Activated CD8-positive, alpha-beta T cell treated with anti-CD3 and anti-CD28 coated beads, Interleukin-2, amount 10 ng/mL, durations not matched to agents 7 days and 5 days (primary cell): ENCODE measurements at regions not wholly inside any gene's neighbourhood (a gene's known extent, or its start where the extent isn't known, plus 50 kb on each side); places are given as distances from the start of the nearest gene placed in this dataset.
"Not testable (repeated sequence)": the region's sequence is repeated elsewhere in the genome, so short reads cannot be mapped to it uniquely, and the experiment has no call there.

Experiments
- ATAC-seq: fragments of 150-1000 bp; cut with Tn5 transposase; one replicate; pipeline ENCODE4 v1.10.0; 2021; ENCODE audit warnings: moderate library complexity
- CTCF ChIA-PET: fragments of 350-600 bp; sonication (Branson Sonifier 250); formaldehyde crosslinking; loops from one replicate; lab custom pipeline; 2021; ENCODE audit warnings: antibody characterized with exemption; lab: Charles Lee
- POLR2A ChIA-PET: fragments of 350-600 bp; sonication (Branson Sonifier 250); formaldehyde crosslinking; loops from one replicate; lab custom pipeline; 2021; ENCODE audit warnings: antibody characterized with exemption; lab: Charles Lee
- DNase-seq: peaks from one replicate; pipeline ENCODE4 v3.0.0-alpha.2; 2020
- H3K27ac Mint-ChIP-seq: one replicate; pipeline ENCODE4 v1.8.0; 2021; ENCODE audit warnings: mild to moderate bottlenecking, mixed read lengths
- H3K27me3 Mint-ChIP-seq: one replicate; pipeline ENCODE4 v1.8.0; 2021; ENCODE audit warnings: low read depth, mixed read lengths
- H3K36me3 Mint-ChIP-seq: one replicate; pipeline ENCODE4 v1.8.0; 2021; ENCODE audit warnings: low read depth, mixed read lengths
- H3K4me1 Mint-ChIP-seq: one replicate; pipeline ENCODE4 v1.8.0; 2021; ENCODE audit warnings: low read depth, mixed read lengths
- H3K4me3 Mint-ChIP-seq: one replicate; pipeline ENCODE4 v1.8.0; 2021; ENCODE audit warnings: mild to moderate bottlenecking, mixed read lengths
- H3K9me3 Mint-ChIP-seq: one replicate; pipeline ENCODE4 v1.8.0; 2022; ENCODE audit warnings: mixed read lengths; ENCODE audit not compliant: insufficient read depth

GRCh38 chr6:71665931-71666330 lies 220.4 kb upstream of the RIMS1 start:
- H3K4me1 Mint-ChIP-seq: no peaks in the 10 kb centered on the region
- H3K36me3 Mint-ChIP-seq: no peaks in the 10 kb centered on the region
- DNase-seq: no peak
- no peaks in the 10 kb centered on the region for H3K27me3 Mint-ChIP-seq
- no peak for ATAC-seq
- H3K9me3 Mint-ChIP-seq: no peaks in the 10 kb centered on the region
- ChIA-PET POLR2A (no interaction called here), CTCF (no interaction called here)
- H3K4me3 Mint-ChIP-seq: no peak overlapping the region
- no peak overlapping the region for H3K27ac Mint-ChIP-seq

DNA sequence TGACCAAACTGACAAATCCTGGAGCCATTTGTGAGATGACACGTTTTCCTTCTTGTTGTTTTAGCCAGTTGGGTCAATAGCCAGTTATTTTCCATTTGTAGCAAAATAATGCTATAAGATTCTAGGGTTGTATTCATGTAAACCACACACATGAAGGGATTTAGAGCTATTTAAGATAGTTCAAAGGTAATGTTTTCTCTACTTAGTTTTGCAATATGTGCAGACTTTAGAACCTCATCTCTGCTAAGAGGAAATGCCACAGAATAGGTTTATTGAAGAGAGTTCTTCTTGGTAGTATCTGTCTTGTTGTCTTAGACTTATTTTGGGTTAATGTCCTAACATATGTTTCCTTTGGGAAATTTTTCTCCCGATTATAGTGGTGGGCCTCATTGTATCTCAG lies 213.5 kb upstream of the RIMS1 start:
- ATAC-seq (no peak), DNase-seq (no peak)
- no peaks in the 10 kb centered on the region for H3K9me3 Mint-ChIP-seq
- no peak overlapping the region for H3K27ac Mint-ChIP-seq
- CTCF ChIA-PET: no interaction called here
- H3K36me3 Mint-ChIP-seq: no peaks in the 10 kb centered on the region
- no peak overlapping the region for H3K4me3 Mint-ChIP-seq
- H3K4me1 Mint-ChIP-seq: no peaks in the 10 kb centered on the region
- POLR2A ChIA-PET: no interaction called here
- no peaks in the 10 kb centered on the region for H3K27me3 Mint-ChIP-seq

- H3K4me1 Mint-ChIP-seq: no peaks in the 10 kb centered on the region
- no peak for ATAC-seq
- H3K9me3 Mint-ChIP-seq: no peaks in the 10 kb centered on the region
- H3K27ac Mint-ChIP-seq: no peak overlapping the region
- no peaks in the 10 kb centered on the region for H3K36me3 Mint-ChIP-seq
- H3K27me3 Mint-ChIP-seq: no peaks in the 10 kb centered on the region
- no peak for DNase-seq
- H3K4me3 Mint-ChIP-seq: no peak overlapping the region
- POLR2A ChIA-PET: no interaction called here
- CTCF ChIA-PET: no interaction called here
Measured at GRCh38 chr6:71675386-71675785, 211.0 kb upstream of the RIMS1 start.

DNA sequence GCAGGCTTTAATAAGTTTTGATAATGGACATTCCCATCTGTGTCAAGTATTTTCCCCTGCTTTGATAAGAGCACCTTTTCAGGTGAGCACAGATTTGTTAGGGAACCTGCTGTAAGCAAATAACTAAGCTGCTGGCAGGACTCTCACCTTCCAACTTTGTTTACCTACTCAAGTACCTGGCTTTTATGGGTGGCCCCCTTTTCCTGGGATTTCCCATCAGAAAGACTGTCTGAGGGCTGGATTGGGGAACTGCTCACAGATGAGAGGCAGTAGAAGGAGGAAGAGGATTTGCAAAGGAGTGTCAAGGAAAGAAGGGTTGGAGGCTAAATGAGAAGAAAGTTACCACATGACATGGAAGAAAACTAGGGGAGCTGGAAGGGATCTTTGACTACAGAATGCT lies 210.1 kb upstream of the RIMS1 start:
- no peak overlapping the region for H3K27ac Mint-ChIP-seq
- no peak for DNase-seq

GRCh38 chr6:71678091-71678490 lies 208.3 kb upstream of the RIMS1 start:
- POLR2A ChIA-PET: no interaction called here

More for the DNA sequence above, 210.1 kb upstream of the RIMS1 start:
- Mint-ChIP-seq H3K27me3 (no peaks in the 10 kb centered on the region), H3K9me3 (no peaks in the 10 kb centered on the region), H3K4me1 (no peaks in the 10 kb centered on the region), H3K4me3 (no peak overlapping the region), H3K36me3 (no peaks in the 10 kb centered on the region)
- CTCF ChIA-PET: no interaction called here
- ATAC-seq: no peak
- POLR2A ChIA-PET: no interaction called here

DNA sequence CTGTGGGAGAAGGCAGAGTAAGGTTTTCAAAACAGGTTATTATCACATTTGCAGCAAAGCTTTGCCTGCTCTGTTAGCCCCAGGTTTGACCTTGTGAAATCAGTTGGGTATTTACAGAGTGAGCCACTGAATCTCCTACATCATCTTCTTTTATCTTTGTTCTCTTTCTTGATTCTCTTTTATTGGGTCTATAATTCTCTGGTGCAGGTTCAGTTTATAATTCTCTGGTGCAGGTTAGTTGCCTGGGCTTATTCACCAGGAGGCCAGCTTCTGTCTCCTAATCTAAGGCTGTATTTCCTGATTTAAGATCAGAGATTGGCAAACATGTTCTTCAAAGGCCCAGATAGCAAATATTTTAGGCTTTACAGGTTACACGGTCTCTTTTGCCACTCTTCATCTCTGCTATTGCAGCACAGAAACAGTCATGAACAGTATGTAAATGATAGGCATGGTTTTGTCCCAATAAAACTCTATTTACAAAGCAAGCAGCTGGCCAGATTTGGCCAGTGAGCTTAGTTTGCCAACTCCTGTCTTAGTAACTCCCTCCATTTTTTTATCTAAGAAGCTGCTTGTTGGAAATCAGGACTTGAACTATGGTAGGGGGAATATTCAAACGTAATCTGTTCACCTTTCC lies 205.0 kb upstream of the RIMS1 start:
- Mint-ChIP-seq H3K27me3 (no peaks in the 10 kb centered on the region), H3K4me1 (no peaks in the 10 kb centered on the region)
- no peak for ATAC-seq

More at GRCh38 chr6:71678091-71678490, 208.3 kb upstream of the RIMS1 start:
- no peak overlapping the region for H3K4me3 Mint-ChIP-seq
- CTCF ChIA-PET: no interaction called here
- H3K27ac Mint-ChIP-seq: no peak overlapping the region
- no peaks in the 10 kb centered on the region for H3K9me3 Mint-ChIP-seq
- ATAC-seq: no peak
- no peaks in the 10 kb centered on the region for H3K36me3 Mint-ChIP-seq
- H3K4me1 Mint-ChIP-seq: no peaks in the 10 kb centered on the region
- no peaks in the 10 kb centered on the region for H3K27me3 Mint-ChIP-seq
- DNase-seq: no peak

GRCh38 chr6:71686021-71686677 lies 200.2 kb upstream of the RIMS1 start:
- DNase-seq, CTCF ChIA-PET, POLR2A ChIA-PET: not testable (repeated sequence)

More for the DNA sequence above, 205.0 kb upstream of the RIMS1 start:
- no peak overlapping the region for H3K27ac Mint-ChIP-seq
- no peaks in the 10 kb centered on the region for H3K36me3 Mint-ChIP-seq
- POLR2A ChIA-PET: no interaction called here
- CTCF ChIA-PET: no interaction called here
- H3K9me3 Mint-ChIP-seq: no peaks in the 10 kb centered on the region
- DNase-seq: no peak
- H3K4me3 Mint-ChIP-seq: no peak overlapping the region

GRCh38 chr6:71698702-71699101 lies 187.6 kb upstream of the RIMS1 start:
- no peaks in the 10 kb centered on the region for H3K9me3 Mint-ChIP-seq
- POLR2A ChIA-PET: no interaction called here
- ATAC-seq (no peak), DNase-seq (no peak)
- H3K27ac Mint-ChIP-seq: no peak overlapping the region
- no peak overlapping the region for H3K4me3 Mint-ChIP-seq
- H3K27me3 Mint-ChIP-seq: no peaks in the 10 kb centered on the region
- CTCF ChIA-PET: no interaction called here
- no peaks in the 10 kb centered on the region for H3K36me3 Mint-ChIP-seq
- H3K4me1 Mint-ChIP-seq: no peaks in the 10 kb centered on the region

More at GRCh38 chr6:71686021-71686677, 200.2 kb upstream of the RIMS1 start:
- not testable (repeated sequence) for H3K36me3 Mint-ChIP-seq, H3K27ac Mint-ChIP-seq, H3K27me3 Mint-ChIP-seq, H3K4me1 Mint-ChIP-seq, ATAC-seq, H3K4me3 Mint-ChIP-seq, H3K9me3 Mint-ChIP-seq

- Mint-ChIP-seq H3K27me3 (no peaks in the 10 kb centered on the region), H3K4me1 (no peaks in the 10 kb centered on the region), H3K4me3 (no peak overlapping the region), H3K36me3 (no peaks in the 10 kb centered on the region), H3K9me3 (no peaks in the 10 kb centered on the region), H3K27ac (no peak overlapping the region)
- ATAC-seq: no peak
- POLR2A ChIA-PET: no interaction called here
- CTCF ChIA-PET: no interaction called here
- no peak for DNase-seq
Measured at GRCh38 chr6:71706523-71706922, 179.8 kb upstream of the RIMS1 start.

DNA sequence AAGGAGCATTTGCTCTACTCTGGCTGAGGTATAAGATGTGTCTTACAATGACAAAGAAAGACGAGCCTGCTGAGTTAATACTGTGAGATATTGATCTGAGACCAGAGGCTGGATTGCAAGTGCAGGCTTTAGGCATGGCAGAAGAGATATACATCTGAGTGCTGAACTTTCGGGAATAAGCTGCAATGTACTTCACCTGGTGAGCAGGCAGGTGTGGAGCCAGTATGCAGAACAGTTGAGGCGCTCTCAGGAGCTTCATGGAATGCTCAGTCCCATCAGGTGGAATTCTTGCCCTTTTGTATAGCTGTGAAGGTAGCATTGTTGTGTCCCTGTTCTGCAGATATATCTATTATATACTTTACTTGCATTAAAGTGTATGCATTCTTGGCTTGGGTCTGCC lies 179.3 kb upstream of the RIMS1 start:
- no peak overlapping the region for H3K4me3 Mint-ChIP-seq
- CTCF ChIA-PET: no interaction called here

GRCh38 chr6:71720705-71721104 lies 165.6 kb upstream of the RIMS1 start:
- Mint-ChIP-seq H3K27ac (no peak overlapping the region), H3K27me3 (no peaks in the 10 kb centered on the region), H3K9me3 (no peaks in the 10 kb centered on the region), H3K4me3 (no peak overlapping the region), H3K4me1 (no peaks in the 10 kb centered on the region), H3K36me3 (no peaks in the 10 kb centered on the region)
- ATAC-seq: no peak
- no peak for DNase-seq
- ChIA-PET POLR2A (no interaction called here), CTCF (no interaction called here)

More for the DNA sequence above, 179.3 kb upstream of the RIMS1 start:
- H3K27me3 Mint-ChIP-seq: no peaks in the 10 kb centered on the region
- H3K27ac Mint-ChIP-seq: no peak overlapping the region
- no peak for DNase-seq
- no peaks in the 10 kb centered on the region for H3K4me1 Mint-ChIP-seq
- no peaks in the 10 kb centered on the region for H3K36me3 Mint-ChIP-seq
- no peaks in the 10 kb centered on the region for H3K9me3 Mint-ChIP-seq
- POLR2A ChIA-PET: no interaction called here
- no peak for ATAC-seq

DNA sequence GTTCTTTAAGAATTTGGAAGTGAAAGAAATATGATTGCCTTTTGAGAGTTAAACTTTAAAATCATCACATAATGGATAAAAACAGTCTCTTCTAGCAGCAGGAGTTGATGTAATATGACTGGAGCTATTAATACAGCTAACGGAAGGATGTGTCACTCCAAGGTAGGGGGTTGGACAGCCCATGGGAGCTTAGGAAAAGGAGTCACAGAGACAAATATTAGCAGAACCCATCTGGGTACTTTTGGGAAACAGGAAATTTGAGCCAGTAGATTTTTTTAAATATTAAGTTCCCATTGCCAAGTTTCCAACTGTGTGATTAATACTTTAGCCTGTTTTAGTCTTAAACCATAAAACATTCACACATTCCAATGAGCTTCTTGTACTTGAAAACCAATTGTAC lies 164.7 kb upstream of the RIMS1 start:
- H3K9me3 Mint-ChIP-seq: no peaks in the 10 kb centered on the region
- no peak overlapping the region for H3K27ac Mint-ChIP-seq
- no peak overlapping the region for H3K4me3 Mint-ChIP-seq
- no peaks in the 10 kb centered on the region for H3K36me3 Mint-ChIP-seq
- POLR2A ChIA-PET: no interaction called here
- CTCF ChIA-PET: no interaction called here
- H3K27me3 Mint-ChIP-seq: no peaks in the 10 kb centered on the region
- DNase-seq: no peak
- H3K4me1 Mint-ChIP-seq: no peaks in the 10 kb centered on the region
- no peak for ATAC-seq
